ENCODE measurements at regions not wholly inside any gene's neighbourhood (a gene's known extent, or its start where the extent isn't known, plus 50 kb on each side); places are given as distances from the start of the nearest gene placed in this dataset.
A peak's percentile ranks its signal among the peaks of the same experiment; 100 is the strongest.

GRCh38 chrX:33434256-33435092 is 223.1 kb upstream of the DMD start:
- H3K4me1 Mint-ChIP-seq = peaks cover 4% of the 10 kb centered on the region
- no peak overlapping the region for H3K4me3 Mint-ChIP-seq
- Histone ChIP-seq H3K4me3 (ENCODE audit: low read length) (no peak overlapping the region), H3K4me1 (ENCODE audit: control insufficient read depth, insufficient read depth, low read length) (no peaks in the 10 kb centered on the region), H3K9me3 (ENCODE audit: control insufficient read depth, low read length) (no peaks in the 10 kb centered on the region), H3K27ac (ENCODE audit: low read depth, low read length) (no peak overlapping the region), H3K36me3 (ENCODE audit: control insufficient read depth, insufficient read depth, low read length) (no peaks in the 10 kb centered on the region), H3K27me3 (ENCODE audit: control insufficient read depth, insufficient read depth, low read length, poor library complexity, severe bottlenecking) (no peaks in the 10 kb centered on the region), H3K9ac (ENCODE audit: extremely low read depth, low read length, poor library complexity, severe bottlenecking) (no peak overlapping the region)
- peak; percentile 94 for TF ChIP-seq CTCF (conservative IDR thresholded peaks at IDR 0.05)
- WGBS, 2 experiments (ENCODE audit: insufficient coverage in 1 of 2, insufficient read length in 1 of 2) = 0 to 52% methylated on average over 2 to 10 of the region's 11 CpGs
- peaks cover 2% of the 10 kb centered on the region for H3K36me3 Mint-ChIP-seq (ENCODE audit: low read depth)
- peaks cover 13% of the 10 kb centered on the region for H3K9me3 Mint-ChIP-seq
- no peak overlapping the region for H3K27ac Mint-ChIP-seq
- no peaks in the 10 kb centered on the region for H3K27me3 Mint-ChIP-seq (ENCODE audit: insufficient read depth)
- peak; percentile 94 for DNase-seq

- no peak for DNase-seq
- H3K4me3 Mint-ChIP-seq = no peak overlapping the region
- Histone ChIP-seq H3K27me3 (ENCODE audit: control insufficient read depth, insufficient read depth, low read length, poor library complexity, severe bottlenecking) (no peaks in the 10 kb centered on the region), H3K27ac (ENCODE audit: low read depth, low read length) (no peak overlapping the region), H3K9me3 (ENCODE audit: control insufficient read depth, low read length) (no peaks in the 10 kb centered on the region), H3K4me3 (ENCODE audit: low read length) (no peak overlapping the region), H3K36me3 (ENCODE audit: control insufficient read depth, insufficient read depth, low read length) (no peaks in the 10 kb centered on the region), H3K9ac (ENCODE audit: extremely low read depth, low read length, poor library complexity, severe bottlenecking) (no peak overlapping the region), H3K4me1 (ENCODE audit: control insufficient read depth, insufficient read depth, low read length) (no peaks in the 10 kb centered on the region)
- H3K9me3 Mint-ChIP-seq = peaks cover 11% of the 10 kb centered on the region
- TF ChIP-seq CTCF (conservative IDR thresholded peaks at IDR 0.05) = no peak
- H3K27ac Mint-ChIP-seq = no peak overlapping the region
- H3K4me1 Mint-ChIP-seq = no peaks in the 10 kb centered on the region
- H3K27me3 Mint-ChIP-seq (ENCODE audit: insufficient read depth) = no peaks in the 10 kb centered on the region
- H3K36me3 Mint-ChIP-seq (ENCODE audit: low read depth) = no peaks in the 10 kb centered on the region
- 93 to 94% methylated on average over 2 to 3 of the region's 3 CpGs for WGBS, 2 experiments (ENCODE audit: insufficient coverage in 1 of 2, insufficient read length in 1 of 2)
Measured at GRCh38 chrX:33416273-33416805, 205.0 kb upstream of the DMD start.

DNA sequence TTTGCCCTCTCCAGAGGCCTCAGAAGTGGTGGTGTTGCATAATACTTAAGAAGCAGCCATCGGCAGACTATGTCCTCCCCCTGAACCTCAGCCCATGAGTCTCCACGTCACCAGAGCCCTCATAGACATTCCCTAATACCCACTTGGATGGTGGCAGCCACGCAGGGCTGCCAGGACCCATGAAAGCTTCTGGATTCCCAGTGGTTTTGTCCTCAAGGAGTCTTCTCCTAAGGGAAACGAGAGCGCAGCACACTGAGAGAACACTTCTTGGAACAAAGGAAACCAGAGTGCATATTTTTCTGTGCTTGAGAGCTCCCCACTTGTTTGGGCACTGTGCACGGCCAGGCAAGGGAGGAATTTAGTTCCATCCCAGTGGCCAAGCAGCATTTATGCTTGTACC is 204.1 kb upstream of the DMD start:
- peaks cover 12% of the 10 kb centered on the region for H3K9me3 Mint-ChIP-seq
- no peak overlapping the region for H3K9ac ChIP-seq (ENCODE audit: extremely low read depth, low read length, poor library complexity, severe bottlenecking)

More for the DNA sequence above, 204.1 kb upstream of the DMD start:
- Histone ChIP-seq H3K9me3 (ENCODE audit: control insufficient read depth, low read length) (no peaks in the 10 kb centered on the region), H3K4me1 (ENCODE audit: control insufficient read depth, insufficient read depth, low read length) (no peaks in the 10 kb centered on the region), H3K36me3 (ENCODE audit: control insufficient read depth, insufficient read depth, low read length) (no peaks in the 10 kb centered on the region), H3K27ac (ENCODE audit: low read depth, low read length) (no peak overlapping the region), H3K27me3 (ENCODE audit: control insufficient read depth, insufficient read depth, low read length, poor library complexity, severe bottlenecking) (no peaks in the 10 kb centered on the region), H3K4me3 (ENCODE audit: low read length) (no peak overlapping the region)
- Mint-ChIP-seq H3K4me3 (no peak overlapping the region), H3K27ac (no peak overlapping the region), H3K4me1 (no peaks in the 10 kb centered on the region), H3K36me3 (ENCODE audit: low read depth) (no peaks in the 10 kb centered on the region), H3K27me3 (ENCODE audit: insufficient read depth) (no peaks in the 10 kb centered on the region)
- 85% methylated on average over 6 of the region's 6 CpGs; no CpG with 5 or more reads in 1 of the 2 experiments for WGBS, 2 experiments (ENCODE audit: insufficient coverage in 1 of 2, insufficient read length in 1 of 2)
- DNase-seq = no peak
- TF ChIP-seq CTCF (conservative IDR thresholded peaks at IDR 0.05) = no peak
